Tibial nerve (tissue), 4 donors: ENCODE measurements at regions not wholly inside any gene's neighbourhood (a gene's known extent, or its start where the extent isn't known, plus 50 kb on each side); places are given as distances from the start of the nearest gene placed in this dataset.

ENCODE experiments used
- DNase-seq, 2 donors: peaks; one replicate each; pipeline ENCODE4 v3.0.0-alpha.2; 2019; ENCODE audit warnings: low spot score in 2 of 2
- H3K27ac ChIP-seq, 4 donors: fragments of 200-600 bp; sonication (generic) in 3 of 4; one replicate each; pipeline ENCODE4 v1.5.1; 2017 to 2019; ENCODE audit warnings: mild to moderate bottlenecking in 1 of 4
- H3K27me3 ChIP-seq, 2 donors: fragments of 200-600 bp; sonication (generic) in 1 of 2; one replicate each; pipeline versions ENCODE4 v1.5.1 to v1.6.0; 2017 to 2019
- H3K36me3 ChIP-seq, 3 donors: fragments of 200-600 bp; sonication (generic); one replicate each; pipeline ENCODE4 v1.5.1; 2018 to 2019
- H3K4me1 ChIP-seq, 4 donors: fragments of 200-600 bp; sonication (generic) in 3 of 4; one replicate each; pipeline ENCODE4 v1.5.1; 2017 to 2019
- H3K4me3 ChIP-seq, 4 donors: fragments of 200-600 bp; sonication (generic) in 3 of 4; one replicate each; pipeline ENCODE4 v1.5.1; 2017 to 2019; ENCODE audit warnings: mild to moderate bottlenecking in 1 of 4, moderate library complexity in 1 of 4
- H3K9me3 ChIP-seq, 4 donors: fragments of 200-600 bp; sonication (generic) in 3 of 4; one replicate each; pipeline ENCODE4 v1.5.1; 2017 to 2019
- CTCF ChIP-seq, 5 experiments: fragments of 200-600 bp in 3 of 5; fragments of 450-650 bp in 2 of 5; sonication (generic) in 3 of 5; IDR thresholded peaks; one replicate each; pipeline ENCODE4 v1.5.1; 2016 to 2019; ENCODE audit warnings: antibody characterized with exemption in 5 of 5, mild to moderate bottlenecking in 3 of 5, moderate library complexity in 2 of 5
- EP300 ChIP-seq, 2 donors: sonication (generic); formaldehyde crosslinking; IDR thresholded peaks; one replicate each; pipeline ENCODE4 v1.6.1; 2017; ENCODE audit warnings: antibody characterized with exemption in 2 of 2, mild to moderate bottlenecking in 1 of 2
- POLR2A ChIP-seq, 2 donors: fragments of 450-650 bp; IDR thresholded peaks; one replicate each; pipeline ENCODE4 v1.6.1; 2017; ENCODE audit warnings: antibody characterized with exemption in 2 of 2, mild to moderate bottlenecking in 2 of 2, moderate library complexity in 2 of 2
- WGBS, 2 donors: methylation state at CpG; one replicate each; pipeline ENCODE4 v1.1.5; 2018; 5-methylcytosine and 5-hydroxymethylcytosine counted together

- H3K4me1 ChIP-seq: peaks cover 0 to 17% (median 1%) of the 10 kb centered on the region in 4 donors
- WGBS, 2 donors: 84 to 86% methylated on average over 4 of the region's 4 CpGs
- H3K4me3 ChIP-seq: no peak overlapping the region
- H3K27ac ChIP-seq: no peak overlapping the region
- TF ChIP-seq CTCF (IDR thresholded peaks at IDR 0.05): no peak
- TF ChIP-seq EP300 (IDR thresholded peaks at IDR 0.05): no peak
- TF ChIP-seq POLR2A (IDR thresholded peaks at IDR 0.05): no peak
- no peaks in the 10 kb centered on the region for H3K36me3 ChIP-seq
- H3K27me3 ChIP-seq: no peaks in the 10 kb centered on the region
- no peaks in the 10 kb centered on the region for H3K9me3 ChIP-seq
- DNase-seq: no peak
Measured at GRCh38 chr2:41907771-41908207, 140.0 kb upstream of the PKDCC start.

GRCh38 chr2:41908349-41908748, 139.5 kb upstream of the PKDCC start:
- peaks cover 0 to 22% (median 2%) of the 10 kb centered on the region in 4 donors for H3K4me1 ChIP-seq
- H3K9me3 ChIP-seq: no peaks in the 10 kb centered on the region
- TF ChIP-seq POLR2A (IDR thresholded peaks at IDR 0.05) (no peak), CTCF (IDR thresholded peaks at IDR 0.05) (no peak), EP300 (IDR thresholded peaks at IDR 0.05) (no peak)
- no peak overlapping the region for H3K27ac ChIP-seq
- DNase-seq: no peak
- no peaks in the 10 kb centered on the region for H3K27me3 ChIP-seq
- no peak overlapping the region for H3K4me3 ChIP-seq
- H3K36me3 ChIP-seq: no peaks in the 10 kb centered on the region

- WGBS, 2 donors: 41 to 45% methylated on average over 4 of the region's 4 CpGs
- no peak for TF ChIP-seq CTCF (IDR thresholded peaks at IDR 0.05)
- no peak for TF ChIP-seq POLR2A (IDR thresholded peaks at IDR 0.05)
- no peak for TF ChIP-seq EP300 (IDR thresholded peaks at IDR 0.05)
Measured at GRCh38 chr2:41909584-41909983, 138.2 kb upstream of the PKDCC start.

GRCh38 chr2:41910126-41910525, 137.7 kb upstream of the PKDCC start:
- no peaks in the 10 kb centered on the region for H3K9me3 ChIP-seq
- H3K4me1 ChIP-seq: peaks cover 0 to 30% (median 2%) of the 10 kb centered on the region in 4 donors
- no peak overlapping the region for H3K27ac ChIP-seq
- no peak overlapping the region for H3K4me3 ChIP-seq
- no peaks in the 10 kb centered on the region for H3K27me3 ChIP-seq
- 63 to 71% methylated on average over 1 of the region's 1 CpG for whole genome bisulfite sequencing, 2 donors
- H3K36me3 ChIP-seq: no peaks in the 10 kb centered on the region
- DNase-seq: no peak
- no peak for TF ChIP-seq EP300 (IDR thresholded peaks at IDR 0.05)
- TF ChIP-seq CTCF (IDR thresholded peaks at IDR 0.05): no peak
- no peak for TF ChIP-seq POLR2A (IDR thresholded peaks at IDR 0.05)

More at GRCh38 chr2:41909584-41909983, 138.2 kb upstream of the PKDCC start:
- Histone ChIP-seq H3K27me3 (no peaks in the 10 kb centered on the region), H3K4me1 (peaks cover 0 to 30% (median 2%) of the 10 kb centered on the region in 4 donors), H3K4me3 (no peak overlapping the region), H3K9me3 (no peaks in the 10 kb centered on the region), H3K27ac (no peak overlapping the region), H3K36me3 (no peaks in the 10 kb centered on the region)
- no peak for DNase-seq

- Histone ChIP-seq H3K36me3 (no peaks in the 10 kb centered on the region), H3K27ac (no peak overlapping the region), H3K4me1 (peaks cover 0 to 23% (median 2%) of the 10 kb centered on the region in 4 donors), H3K4me3 (no peak overlapping the region), H3K9me3 (no peaks in the 10 kb centered on the region), H3K27me3 (no peaks in the 10 kb centered on the region)
- no peak for TF ChIP-seq POLR2A (IDR thresholded peaks at IDR 0.05)
- TF ChIP-seq EP300 (IDR thresholded peaks at IDR 0.05): no peak
- no peak for TF ChIP-seq CTCF (IDR thresholded peaks at IDR 0.05)
- 95 to 96% methylated on average over 3 of the region's 3 CpGs for WGBS, 2 donors
- DNase-seq: no peak
Measured at GRCh38 chr2:41911033-41911432, 136.8 kb upstream of the PKDCC start.
